GM12865 (cell line): ENCODE measurements at regions not wholly inside any gene's neighbourhood (a gene's known extent, or its start where the extent isn't known, plus 50 kb on each side); places are given as distances from the start of the nearest gene placed in this dataset.
A peak's percentile ranks its signal among the peaks of the same experiment; 100 is the strongest.

Experiments used
- DNase-seq: peaks from one replicate; pipeline ENCODE4 v3.0.0; 2010; ENCODE audit warnings: low read depth
- H3K4me3 ChIP-seq: 2 replicates; pipeline ENCODE4 v1.5.1; 2011; ENCODE audit warnings: mild to moderate bottlenecking, low read depth, low read length, control low read depth
- TF ChIP-seq, protein P1 (sequence below): IDR thresholded peaks from 2 replicates; pipeline ENCODE4 v1.5.1; 2011; ENCODE audit warnings: low read length, control low read depth, low read depth, inconsistent platforms; ENCODE audit not compliant: insufficient read depth; ENCODE audit errors: missing control alignments

DNA sequence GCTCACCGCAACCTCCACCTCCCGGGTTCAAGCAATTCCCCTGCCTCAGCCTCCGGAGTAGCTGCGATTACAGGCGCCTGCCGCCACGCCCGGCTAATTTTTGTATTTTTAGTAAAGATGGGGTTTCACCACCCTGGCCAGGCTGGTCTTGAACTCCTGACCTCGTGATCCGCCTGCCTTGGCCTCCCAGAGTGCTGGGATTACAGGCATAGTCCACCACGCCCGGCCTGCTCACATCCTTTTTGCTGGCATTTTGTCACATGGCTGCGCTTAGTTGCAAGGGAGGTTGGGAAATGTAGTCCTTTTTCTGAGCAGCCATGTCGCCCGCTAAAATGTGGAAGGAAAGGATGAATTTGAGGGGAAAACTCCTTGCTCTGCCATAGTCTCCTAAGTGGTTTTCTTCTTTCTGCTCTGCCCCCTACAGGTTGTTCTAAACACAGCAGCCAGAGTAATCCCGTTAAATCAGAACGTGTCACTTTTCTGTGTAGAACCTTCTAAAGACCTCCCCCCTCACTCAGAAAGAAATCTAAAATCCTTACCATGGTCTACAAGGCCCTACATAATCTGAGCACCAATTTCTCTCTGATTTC is 57.8 kb upstream of the HSPA9 start:
- H3K4me3 ChIP-seq: no peak overlapping the region
- DNase-seq: peak; percentile 59
- TF ChIP-seq, protein P1, sequence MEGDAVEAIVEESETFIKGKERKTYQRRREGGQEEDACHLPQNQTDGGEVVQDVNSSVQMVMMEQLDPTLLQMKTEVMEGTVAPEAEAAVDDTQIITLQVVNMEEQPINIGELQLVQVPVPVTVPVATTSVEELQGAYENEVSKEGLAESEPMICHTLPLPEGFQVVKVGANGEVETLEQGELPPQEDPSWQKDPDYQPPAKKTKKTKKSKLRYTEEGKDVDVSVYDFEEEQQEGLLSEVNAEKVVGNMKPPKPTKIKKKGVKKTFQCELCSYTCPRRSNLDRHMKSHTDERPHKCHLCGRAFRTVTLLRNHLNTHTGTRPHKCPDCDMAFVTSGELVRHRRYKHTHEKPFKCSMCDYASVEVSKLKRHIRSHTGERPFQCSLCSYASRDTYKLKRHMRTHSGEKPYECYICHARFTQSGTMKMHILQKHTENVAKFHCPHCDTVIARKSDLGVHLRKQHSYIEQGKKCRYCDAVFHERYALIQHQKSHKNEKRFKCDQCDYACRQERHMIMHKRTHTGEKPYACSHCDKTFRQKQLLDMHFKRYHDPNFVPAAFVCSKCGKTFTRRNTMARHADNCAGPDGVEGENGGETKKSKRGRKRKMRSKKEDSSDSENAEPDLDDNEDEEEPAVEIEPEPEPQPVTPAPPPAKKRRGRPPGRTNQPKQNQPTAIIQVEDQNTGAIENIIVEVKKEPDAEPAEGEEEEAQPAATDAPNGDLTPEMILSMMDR: peak; percentile 49

DNA sequence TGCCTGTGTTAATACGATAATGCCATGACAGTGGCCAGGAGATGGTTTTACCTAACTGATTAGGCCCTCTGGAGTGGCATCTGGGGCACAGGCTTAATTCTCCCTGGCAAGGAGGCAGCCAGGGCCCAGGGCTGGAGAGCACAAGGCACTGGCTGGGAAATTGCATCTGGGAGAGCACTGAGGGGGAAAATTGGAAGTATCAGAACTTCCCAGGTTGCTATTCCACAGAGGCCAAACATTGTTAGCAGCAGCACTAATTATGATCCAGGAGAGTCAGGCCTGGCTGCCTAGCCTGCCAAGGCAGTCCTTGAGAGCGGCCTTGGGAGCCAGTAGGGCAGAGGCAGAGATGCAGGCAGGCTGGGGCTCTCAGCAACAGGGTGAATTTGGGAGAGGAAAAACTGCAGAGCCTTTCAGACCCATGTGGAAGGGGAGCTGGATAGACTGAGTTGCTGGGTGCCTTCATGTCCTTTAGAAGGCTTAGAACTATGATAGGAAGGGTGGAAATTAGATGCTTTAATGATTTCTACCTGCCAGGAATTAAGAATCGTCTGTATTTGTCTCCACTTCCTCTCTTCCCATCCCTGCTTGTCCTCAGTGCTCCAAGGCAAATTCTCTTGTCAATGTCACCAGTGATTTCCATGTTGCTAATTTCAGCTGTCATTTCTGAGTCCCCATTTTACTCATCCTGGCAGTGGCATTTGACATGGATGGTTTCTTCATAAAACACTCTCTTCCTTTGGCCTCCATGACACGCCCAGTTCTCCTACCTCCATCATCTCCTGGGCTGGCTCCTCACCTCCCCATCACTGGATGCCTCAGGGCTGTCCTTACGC is 56.1 kb upstream of the HSPA9 start:
- no peak for DNase-seq
- TF ChIP-seq, protein P1: no peak
- H3K4me3 ChIP-seq: no peak overlapping the region

DNA sequence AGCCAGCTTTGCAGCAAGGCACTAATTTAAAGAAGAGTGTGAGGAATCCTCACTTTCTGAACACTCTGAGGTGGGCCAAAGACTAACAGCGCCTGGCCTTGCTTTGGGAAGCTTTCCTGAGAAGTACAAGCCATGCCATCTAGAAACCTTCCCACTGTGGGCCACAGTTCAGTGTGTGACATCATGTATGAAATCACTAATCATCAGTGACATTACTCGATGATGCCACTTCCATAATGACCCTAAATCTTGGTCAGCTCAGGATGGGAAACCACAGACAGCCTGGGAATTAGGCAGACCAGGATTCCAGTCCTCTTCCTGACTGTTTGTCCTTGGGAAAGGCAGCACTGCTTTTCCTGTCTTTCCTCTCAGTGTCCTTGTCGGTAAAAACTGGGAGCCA is 54.2 kb upstream of the HSPA9 start:
- no peak for DNase-seq
- TF ChIP-seq, protein P1: no peak
- no peak overlapping the region for H3K4me3 ChIP-seq

DNA sequence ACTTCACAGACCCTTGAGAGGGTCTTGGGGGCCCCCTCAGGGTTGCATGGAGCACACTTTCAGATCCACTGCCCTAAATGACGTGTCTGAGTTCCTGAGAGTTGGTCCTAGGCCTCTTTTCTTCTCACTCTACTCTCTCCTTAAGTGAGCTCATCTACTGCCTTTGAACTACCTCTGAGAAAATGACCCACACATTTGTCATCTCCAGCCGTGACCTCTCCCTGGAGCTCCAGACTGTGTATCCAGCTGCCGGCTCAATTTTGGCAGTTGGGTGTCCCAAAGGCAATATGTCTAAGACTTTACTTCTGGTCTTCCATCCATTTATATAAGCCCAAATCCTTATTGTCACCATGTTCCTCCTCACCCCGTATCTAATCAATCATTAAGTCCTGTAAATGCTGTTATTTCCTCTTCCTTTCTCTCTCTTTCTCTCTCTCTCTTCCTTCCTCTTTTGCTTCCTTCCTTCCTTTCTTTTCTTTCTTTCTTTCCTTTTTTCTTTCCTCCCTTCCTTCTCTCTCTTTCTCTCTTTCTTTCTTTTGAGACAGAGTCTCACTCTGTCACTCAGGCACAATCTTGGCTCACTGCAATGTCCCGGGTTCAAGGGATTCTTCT is 51.2 kb upstream of the HSPA9 start:
- H3K4me3 ChIP-seq: no peak overlapping the region
- DNase-seq: no peak
- TF ChIP-seq, protein P1: no peak

DNA sequence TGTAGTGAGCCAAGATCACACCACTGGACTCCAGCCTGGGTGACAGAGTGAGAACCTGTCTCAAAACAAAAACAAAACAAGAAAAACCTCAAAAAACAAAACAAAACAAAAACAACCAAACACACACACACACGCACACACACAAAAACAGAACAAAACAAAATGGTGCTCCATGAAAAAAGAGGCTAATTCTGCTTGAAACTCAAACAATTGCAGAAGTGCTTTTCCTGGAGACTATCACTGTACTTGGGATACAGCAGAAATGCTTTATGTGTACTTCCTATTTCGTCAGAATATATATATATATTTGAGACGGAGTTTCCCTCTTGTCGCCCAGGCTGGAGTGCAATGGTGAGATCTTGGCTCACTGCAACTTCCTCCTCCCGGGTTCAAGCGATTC is 49.9 kb upstream of the HSPA9 start:
- no peak overlapping the region for H3K4me3 ChIP-seq
- TF ChIP-seq, protein P1: no peak
- DNase-seq: no peak
